CD4-positive, alpha-beta T cell (primary cell): ENCODE measurements at regions not wholly inside any gene's neighbourhood (a gene's known extent, or its start where the extent isn't known, plus 50 kb on each side); places are given as distances from the start of the nearest gene placed in this dataset.

Experiments
- ATAC-seq: fragments of 200-7000 bp; cut with Tn5 transposase; one replicate; pipeline ENCODE4 v1.10.0; 2022; ENCODE audit warnings: mild to moderate bottlenecking; ENCODE audit not compliant: poor library complexity
- CTCF ChIA-PET: fragments of 350-600 bp; sonication (Branson Sonifier 250); formaldehyde crosslinking; loops from one replicate; lab custom pipeline; 2021; ENCODE audit warnings: antibody characterized with exemption, inconsistent platforms; lab: Charles Lee
- POLR2A ChIA-PET: fragments of 350-600 bp; sonication (Branson Sonifier 250); formaldehyde crosslinking; loops from one replicate; lab custom pipeline; 2021; ENCODE audit warnings: antibody characterized with exemption, inconsistent platforms; lab: Charles Lee
- DNase-seq, 14 experiments: peaks; one replicate each; pipeline ENCODE4 v3.0.0-alpha.2; 2013 to 2020; ENCODE audit warnings: mixed read lengths in 2 of 14
- H3K27ac ChIP-seq, 2 donors: one replicate each; pipeline versions ENCODE4 v1.5.1 to v1.7.0; 2013; ENCODE audit warnings: low read length in 2 of 2, low read depth in 1 of 2, mild to moderate bottlenecking in 1 of 2
- H3K27me3 ChIP-seq, 2 experiments: 1 replicate in 1 of 2; 2 replicates in 1 of 2; pipeline versions ENCODE4 v1.6.1 to v1.7.0; 2013; ENCODE audit warnings: low read length in 2 of 2, control low read depth in 1 of 2, mild to moderate bottlenecking in 1 of 2, moderate library complexity in 1 of 2; ENCODE audit not compliant: insufficient read depth in 2 of 2, control insufficient read depth in 1 of 2
- H3K36me3 ChIP-seq: one replicate; pipeline ENCODE4 v1.6.1; 2013; ENCODE audit warnings: low read length, control low read depth; ENCODE audit not compliant: insufficient read depth
- H3K4me1 ChIP-seq: one replicate; pipeline ENCODE4 v1.6.1; 2013; ENCODE audit warnings: low read length, control low read depth; ENCODE audit not compliant: insufficient read depth
- H3K4me3 ChIP-seq: one replicate; pipeline ENCODE4 v1.5.1; 2013; ENCODE audit warnings: mild to moderate bottlenecking, low read length, moderate library complexity
- H3K9me3 ChIP-seq, 2 experiments: 1 replicate in 1 of 2; 2 replicates in 1 of 2; pipeline versions ENCODE4 v1.6.1 to v1.7.0; 2013; ENCODE audit warnings: low read length in 2 of 2, mild to moderate bottlenecking in 2 of 2, control low read depth in 1 of 2, moderate library complexity in 1 of 2; ENCODE audit not compliant: control insufficient read depth in 1 of 2, insufficient read depth in 1 of 2
- H3K27ac Mint-ChIP-seq: one replicate; pipeline ENCODE4 v1.8.0; 2020; ENCODE audit warnings: mixed read lengths
- H3K27me3 Mint-ChIP-seq: one replicate; pipeline ENCODE4 v1.8.0; 2021; ENCODE audit warnings: mixed read lengths
- H3K36me3 Mint-ChIP-seq: one replicate; pipeline ENCODE4 v1.8.0; 2021; ENCODE audit warnings: low read depth, mixed read lengths
- H3K4me1 Mint-ChIP-seq: one replicate; pipeline ENCODE4 v1.8.0; 2021; ENCODE audit warnings: low read depth, mixed read lengths
- H3K4me3 Mint-ChIP-seq: one replicate; pipeline ENCODE4 v1.8.0; 2020; ENCODE audit warnings: mild to moderate bottlenecking, mixed read lengths
- H3K9me3 Mint-ChIP-seq: one replicate; pipeline ENCODE4 v1.8.0; 2020; ENCODE audit warnings: mixed read lengths
- intact Hi-C, 2 experiments: fragments of 100-400 bp; cut with DNase I in 1 of 2; cut with micrococcal nuclease in 1 of 2; formaldehyde crosslinking; loops; one replicate each; pipeline versions ENCODE4 v1.15.1 to v1.9.0; 2023 to 2025; cut with DNase I, micrococcal nuclease
- TF ChIP-seq, protein P1 (sequence below): fragments of 200-600 bp; IDR thresholded peaks from one replicate; pipeline ENCODE4 v1.8.0; 2022; ENCODE audit warnings: antibody characterized with exemption, mild to moderate bottlenecking

DNA sequence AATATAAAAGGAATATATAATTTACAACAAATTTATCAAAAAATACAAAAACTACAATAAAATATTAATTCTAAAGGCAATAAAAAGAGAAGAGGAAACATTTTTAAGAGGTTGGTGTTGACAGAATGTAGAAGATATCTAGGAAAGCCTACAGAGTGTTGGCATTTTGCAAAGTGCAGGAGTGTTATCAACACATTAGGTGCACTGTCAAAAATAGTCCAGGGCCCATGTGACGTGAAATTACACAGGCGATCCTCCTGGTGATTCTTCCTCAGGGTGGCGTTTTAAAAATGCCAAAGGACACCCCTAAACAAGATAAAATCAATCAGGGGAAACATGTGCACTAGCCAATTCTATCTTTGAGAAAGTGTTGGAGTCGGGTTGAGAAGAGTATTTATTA is 222.7 kb downstream of the ARPP21 start:
- Histone ChIP-seq H3K4me1 (no peaks in the 10 kb centered on the region), H3K27me3 (no peaks in the 10 kb centered on the region), H3K4me3 (no peak overlapping the region), H3K36me3 (no peaks in the 10 kb centered on the region), H3K9me3 (no peaks in the 10 kb centered on the region), H3K27ac (no peak overlapping the region)
- Mint-ChIP-seq H3K9me3 (no peaks in the 10 kb centered on the region), H3K27me3 (no peaks in the 10 kb centered on the region), H3K4me1 (no peaks in the 10 kb centered on the region), H3K27ac (no peak overlapping the region), H3K36me3 (no peaks in the 10 kb centered on the region), H3K4me3 (no peak overlapping the region)
- POLR2A ChIA-PET, result no interaction called here
- no peak for ATAC-seq
- TF ChIP-seq, protein P1, sequence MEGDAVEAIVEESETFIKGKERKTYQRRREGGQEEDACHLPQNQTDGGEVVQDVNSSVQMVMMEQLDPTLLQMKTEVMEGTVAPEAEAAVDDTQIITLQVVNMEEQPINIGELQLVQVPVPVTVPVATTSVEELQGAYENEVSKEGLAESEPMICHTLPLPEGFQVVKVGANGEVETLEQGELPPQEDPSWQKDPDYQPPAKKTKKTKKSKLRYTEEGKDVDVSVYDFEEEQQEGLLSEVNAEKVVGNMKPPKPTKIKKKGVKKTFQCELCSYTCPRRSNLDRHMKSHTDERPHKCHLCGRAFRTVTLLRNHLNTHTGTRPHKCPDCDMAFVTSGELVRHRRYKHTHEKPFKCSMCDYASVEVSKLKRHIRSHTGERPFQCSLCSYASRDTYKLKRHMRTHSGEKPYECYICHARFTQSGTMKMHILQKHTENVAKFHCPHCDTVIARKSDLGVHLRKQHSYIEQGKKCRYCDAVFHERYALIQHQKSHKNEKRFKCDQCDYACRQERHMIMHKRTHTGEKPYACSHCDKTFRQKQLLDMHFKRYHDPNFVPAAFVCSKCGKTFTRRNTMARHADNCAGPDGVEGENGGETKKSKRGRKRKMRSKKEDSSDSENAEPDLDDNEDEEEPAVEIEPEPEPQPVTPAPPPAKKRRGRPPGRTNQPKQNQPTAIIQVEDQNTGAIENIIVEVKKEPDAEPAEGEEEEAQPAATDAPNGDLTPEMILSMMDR, result no peak
- CTCF ChIA-PET, result no interaction called here
- intact Hi-C loops, result no loop called here
- no peak for DNase-seq

DNA sequence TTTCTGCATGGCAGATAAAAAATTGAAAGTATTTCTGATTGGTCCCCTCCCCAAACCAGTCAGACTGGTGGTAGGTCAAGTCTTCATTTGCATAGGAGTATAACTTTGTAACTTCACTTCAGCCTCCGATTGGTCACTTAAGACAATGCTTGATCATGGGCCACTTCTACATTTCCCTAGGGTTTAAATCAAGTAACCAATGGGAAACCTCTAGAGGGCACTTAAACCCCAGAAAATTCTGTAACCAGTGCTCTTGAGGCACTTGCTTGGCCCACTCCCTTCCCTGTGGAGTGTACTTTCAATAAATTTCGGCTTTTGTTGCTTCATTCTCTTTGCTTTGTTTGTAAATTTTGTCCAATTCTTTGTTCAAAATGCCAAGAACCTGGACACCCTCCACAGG is 225.5 kb downstream of the ARPP21 start:
- CTCF ChIA-PET, result no interaction called here
- no peak overlapping the region for H3K27ac Mint-ChIP-seq
- ATAC-seq (no peak), DNase-seq (no peak)
- TF ChIP-seq, protein P1, result no peak
- no peaks in the 10 kb centered on the region for H3K27me3 Mint-ChIP-seq
- H3K36me3 Mint-ChIP-seq, result no peaks in the 10 kb centered on the region
- no peaks in the 10 kb centered on the region for H3K9me3 Mint-ChIP-seq
- Histone ChIP-seq H3K36me3 (no peaks in the 10 kb centered on the region), H3K27me3 (no peaks in the 10 kb centered on the region), H3K4me3 (no peak overlapping the region), H3K27ac (no peak overlapping the region), H3K4me1 (no peaks in the 10 kb centered on the region), H3K9me3 (no peaks in the 10 kb centered on the region)
- no peak overlapping the region for H3K4me3 Mint-ChIP-seq
- no peaks in the 10 kb centered on the region for H3K4me1 Mint-ChIP-seq
- POLR2A ChIA-PET, result no interaction called here
- intact Hi-C loops, result no loop called here

DNA sequence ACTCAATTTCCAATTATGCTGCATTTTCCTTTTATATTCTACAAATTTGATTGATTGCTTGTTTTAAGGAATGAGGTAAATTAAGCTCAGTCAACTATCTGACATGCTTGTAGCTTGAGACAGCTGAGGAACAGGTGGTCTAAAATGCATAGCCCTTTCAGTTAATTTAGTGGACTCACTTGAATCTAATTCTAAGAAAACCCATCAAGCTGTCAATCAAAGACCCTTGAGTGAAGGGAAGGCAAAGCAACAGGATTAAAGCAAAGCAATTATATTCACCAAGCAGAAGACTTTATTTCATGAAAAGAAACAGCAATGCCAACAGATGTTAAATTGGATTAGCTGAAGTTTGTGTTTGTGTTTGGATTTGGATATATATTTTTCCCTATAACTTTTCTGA is 228.5 kb downstream of the ARPP21 start:
- intact Hi-C loops, result no loop called here
- POLR2A ChIA-PET, result no interaction called here

More for the DNA sequence above, 228.5 kb downstream of the ARPP21 start:
- H3K36me3 Mint-ChIP-seq, result no peaks in the 10 kb centered on the region
- CTCF ChIA-PET, result no interaction called here
- no peak overlapping the region for H3K27ac Mint-ChIP-seq
- Histone ChIP-seq H3K4me3 (no peak overlapping the region), H3K9me3 (no peaks in the 10 kb centered on the region), H3K27me3 (no peaks in the 10 kb centered on the region), H3K36me3 (no peaks in the 10 kb centered on the region), H3K4me1 (no peaks in the 10 kb centered on the region), H3K27ac (no peak overlapping the region)
- DNase-seq (no peak), ATAC-seq (no peak)
- no peak overlapping the region for H3K4me3 Mint-ChIP-seq
- TF ChIP-seq, protein P1, result no peak
- H3K27me3 Mint-ChIP-seq, result no peaks in the 10 kb centered on the region
- no peaks in the 10 kb centered on the region for H3K9me3 Mint-ChIP-seq
- H3K4me1 Mint-ChIP-seq, result no peaks in the 10 kb centered on the region
